GM12878 (cell line): ENCODE measurements at regions not wholly inside any gene's neighbourhood (a gene's known extent, or its start where the extent isn't known, plus 50 kb on each side); places are given as distances from the start of the nearest gene placed in this dataset.

Experiments used
- ASH2L ChIP-seq: fragments of 300-600, 200-600 bp; sonication (generic); IDR thresholded peaks from 2 replicates; pipeline ENCODE4 v1.6.1; 2017; ENCODE audit warnings: low read depth, mild to moderate bottlenecking, borderline replicate concordance
- CBFB ChIP-seq: IDR thresholded peaks from 2 replicates; pipeline ENCODE4 v1.6.1; 2016; ENCODE audit warnings: antibody characterized with exemption, low read depth
- CREB1 ChIP-seq: IDR thresholded peaks from 2 replicates; pipeline ENCODE4 v1.6.1; 2012; ENCODE audit warnings: low read depth, mild to moderate bottlenecking, inconsistent platforms
- EZH2 ChIP-seq: IDR thresholded peaks from 2 replicates; pipeline ENCODE4 v1.6.1; 2012; ENCODE audit warnings: low read depth, mild to moderate bottlenecking, control low read depth, inconsistent platforms, low read length, borderline replicate concordance; ENCODE audit not compliant: control insufficient read depth
- FOXK2 ChIP-seq: fragments of 450-650 bp; IDR thresholded peaks from 2 replicates; pipeline ENCODE4 v1.6.1; 2017; ENCODE audit warnings: mild to moderate bottlenecking, moderate library complexity
- HDAC2 ChIP-seq: fragments of 200-600 bp; sonication (generic); IDR thresholded peaks from 2 replicates; pipeline ENCODE4 v1.6.1; 2017
- NFIC ChIP-seq: IDR thresholded peaks from 2 replicates; pipeline ENCODE4 v1.6.1; 2012; ENCODE audit warnings: low read depth, mild to moderate bottlenecking, inconsistent platforms, low read length, moderate library complexity
- RFX5 ChIP-seq: IDR thresholded peaks from 2 replicates; pipeline ENCODE4 v1.6.1; 2011; ENCODE audit warnings: low read depth, low read length, improper control_type of control experiment
- SPI1 ChIP-seq: IDR thresholded peaks from 2 replicates; pipeline ENCODE4 v1.6.1; 2011; ENCODE audit warnings: low read depth, mild to moderate bottlenecking, low read length, moderate library complexity, borderline replicate concordance; ENCODE audit not compliant: insufficient read depth
- YY1 ChIP-seq: IDR thresholded peaks from 2 replicates; pipeline ENCODE4 v1.6.1; 2011; ENCODE audit warnings: low read depth, mild to moderate bottlenecking, low read length
- ZNF207 ChIP-seq: fragments of 450-650 bp; IDR thresholded peaks from 2 replicates; pipeline ENCODE4 v1.6.1; 2014; ENCODE audit warnings: antibody characterized with exemption, mild to moderate bottlenecking, borderline replicate concordance
- ZNF217 ChIP-seq: fragments of 450-650 bp; IDR thresholded peaks from 2 replicates; pipeline ENCODE4 v1.6.1; 2017; ENCODE audit warnings: antibody characterized with exemption, mild to moderate bottlenecking
- TF ChIP-seq, protein P1 (sequence below): IDR thresholded peaks from 2 replicates; pipeline ENCODE4 v1.6.1; 2012; ENCODE audit warnings: mild to moderate bottlenecking, low read depth, low read length
- TF ChIP-seq, protein P2 (sequence below), 3 experiments: IDR thresholded peaks in 2 of 3; conservative IDR thresholded peaks in 1 of 3; 2 replicates each; pipeline ENCODE4 v1.5.1; 2011; ENCODE audit warnings: low read depth in 3 of 3, low read length in 3 of 3, mild to moderate bottlenecking in 3 of 3, control low read depth in 2 of 3, moderate library complexity in 2 of 3, inconsistent platforms in 1 of 3, mixed read lengths in 1 of 3; ENCODE audit not compliant: control insufficient read depth in 2 of 3, insufficient read depth in 1 of 3; ENCODE audit errors: extremely low read depth in 1 of 3

DNA sequence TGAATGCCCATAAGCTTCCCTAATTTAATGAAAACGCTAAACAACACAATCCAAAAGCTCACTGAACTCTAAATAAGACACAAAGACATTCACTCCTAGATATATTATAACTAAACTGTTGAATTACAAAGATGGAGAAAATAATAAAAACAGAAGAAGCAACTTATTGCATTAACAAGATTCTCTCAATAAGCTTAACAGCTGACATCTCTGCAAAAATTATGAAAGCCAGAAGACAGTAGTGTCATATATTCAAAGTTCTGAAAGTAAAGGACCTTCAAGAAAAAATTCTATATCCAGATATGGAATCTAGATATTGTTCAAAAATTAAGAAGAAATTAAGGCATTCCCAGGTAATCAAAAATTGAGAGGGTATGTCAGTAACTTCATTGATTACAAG is 957.8 kb upstream of the TYRP1 start:
- TF ChIP-seq, protein P1, sequence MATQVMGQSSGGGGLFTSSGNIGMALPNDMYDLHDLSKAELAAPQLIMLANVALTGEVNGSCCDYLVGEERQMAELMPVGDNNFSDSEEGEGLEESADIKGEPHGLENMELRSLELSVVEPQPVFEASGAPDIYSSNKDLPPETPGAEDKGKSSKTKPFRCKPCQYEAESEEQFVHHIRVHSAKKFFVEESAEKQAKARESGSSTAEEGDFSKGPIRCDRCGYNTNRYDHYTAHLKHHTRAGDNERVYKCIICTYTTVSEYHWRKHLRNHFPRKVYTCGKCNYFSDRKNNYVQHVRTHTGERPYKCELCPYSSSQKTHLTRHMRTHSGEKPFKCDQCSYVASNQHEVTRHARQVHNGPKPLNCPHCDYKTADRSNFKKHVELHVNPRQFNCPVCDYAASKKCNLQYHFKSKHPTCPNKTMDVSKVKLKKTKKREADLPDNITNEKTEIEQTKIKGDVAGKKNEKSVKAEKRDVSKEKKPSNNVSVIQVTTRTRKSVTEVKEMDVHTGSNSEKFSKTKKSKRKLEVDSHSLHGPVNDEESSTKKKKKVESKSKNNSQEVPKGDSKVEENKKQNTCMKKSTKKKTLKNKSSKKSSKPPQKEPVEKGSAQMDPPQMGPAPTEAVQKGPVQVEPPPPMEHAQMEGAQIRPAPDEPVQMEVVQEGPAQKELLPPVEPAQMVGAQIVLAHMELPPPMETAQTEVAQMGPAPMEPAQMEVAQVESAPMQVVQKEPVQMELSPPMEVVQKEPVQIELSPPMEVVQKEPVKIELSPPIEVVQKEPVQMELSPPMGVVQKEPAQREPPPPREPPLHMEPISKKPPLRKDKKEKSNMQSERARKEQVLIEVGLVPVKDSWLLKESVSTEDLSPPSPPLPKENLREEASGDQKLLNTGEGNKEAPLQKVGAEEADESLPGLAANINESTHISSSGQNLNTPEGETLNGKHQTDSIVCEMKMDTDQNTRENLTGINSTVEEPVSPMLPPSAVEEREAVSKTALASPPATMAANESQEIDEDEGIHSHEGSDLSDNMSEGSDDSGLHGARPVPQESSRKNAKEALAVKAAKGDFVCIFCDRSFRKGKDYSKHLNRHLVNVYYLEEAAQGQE = no peak
- TF ChIP-seq HDAC2 (no peak), YY1 (no peak), RFX5 (no peak), NFIC (no peak), SPI1 (no peak), FOXK2 (no peak), ZNF207 (no peak), CREB1 (no peak), ZNF217 (no peak), ASH2L (no peak), EZH2 (no peak), CBFB (no peak)
- TF ChIP-seq, protein P2, sequence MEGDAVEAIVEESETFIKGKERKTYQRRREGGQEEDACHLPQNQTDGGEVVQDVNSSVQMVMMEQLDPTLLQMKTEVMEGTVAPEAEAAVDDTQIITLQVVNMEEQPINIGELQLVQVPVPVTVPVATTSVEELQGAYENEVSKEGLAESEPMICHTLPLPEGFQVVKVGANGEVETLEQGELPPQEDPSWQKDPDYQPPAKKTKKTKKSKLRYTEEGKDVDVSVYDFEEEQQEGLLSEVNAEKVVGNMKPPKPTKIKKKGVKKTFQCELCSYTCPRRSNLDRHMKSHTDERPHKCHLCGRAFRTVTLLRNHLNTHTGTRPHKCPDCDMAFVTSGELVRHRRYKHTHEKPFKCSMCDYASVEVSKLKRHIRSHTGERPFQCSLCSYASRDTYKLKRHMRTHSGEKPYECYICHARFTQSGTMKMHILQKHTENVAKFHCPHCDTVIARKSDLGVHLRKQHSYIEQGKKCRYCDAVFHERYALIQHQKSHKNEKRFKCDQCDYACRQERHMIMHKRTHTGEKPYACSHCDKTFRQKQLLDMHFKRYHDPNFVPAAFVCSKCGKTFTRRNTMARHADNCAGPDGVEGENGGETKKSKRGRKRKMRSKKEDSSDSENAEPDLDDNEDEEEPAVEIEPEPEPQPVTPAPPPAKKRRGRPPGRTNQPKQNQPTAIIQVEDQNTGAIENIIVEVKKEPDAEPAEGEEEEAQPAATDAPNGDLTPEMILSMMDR (IDR thresholded peaks at IDR 0.05 in 2 of 3, conservative IDR thresholded peaks at IDR 0.05 in 1 of 3; ENCODE audit: control insufficient read depth in 2 of 3, extremely low read depth in 1 of 3, insufficient read depth in 1 of 3, low read depth in 3 of 3, low read length in 3 of 3) = no peak
